Superior temporal gyrus (tissue), 1 donor: ENCODE measurements at regions not wholly inside any gene's neighbourhood (a gene's known extent, or its start where the extent isn't known, plus 50 kb on each side); places are given as distances from the start of the nearest gene placed in this dataset.

Source experiments
- DNase-seq: peaks from one replicate; pipeline ENCODE4 v3.0.0-alpha.2; 2016; ENCODE audit errors: extremely low spot score

- no peak for DNase-seq
Observed at GRCh38 chr11:110832080-110832479, 119.8 kb upstream of the ARHGAP20 start.

GRCh38 chr11:110830747-110831146 is 118.5 kb upstream of the ARHGAP20 start:
- no peak for DNase-seq

GRCh38 chr11:110830344-110830743 is 118.1 kb upstream of the ARHGAP20 start:
- DNase-seq = no peak

- DNase-seq = no peak
Observed at GRCh38 chr11:110829873-110830272, 117.6 kb upstream of the ARHGAP20 start.

GRCh38 chr11:110828086-110828485 is 115.8 kb upstream of the ARHGAP20 start:
- DNase-seq = no peak

GRCh38 chr11:110827276-110827675 is 115.0 kb upstream of the ARHGAP20 start:
- no peak for DNase-seq

GRCh38 chr11:110824912-110825620 is 112.8 kb upstream of the ARHGAP20 start:
- peak; percentile 18 for DNase-seq

GRCh38 chr11:110818032-110818687 is 105.9 kb upstream of the ARHGAP20 start:
- DNase-seq = no peak

- no peak for DNase-seq
Observed at GRCh38 chr11:110812086-110812733, 100.0 kb upstream of the ARHGAP20 start.

- DNase-seq = no peak
Observed at GRCh38 chr11:110809417-110810199, 97.4 kb upstream of the ARHGAP20 start.

- DNase-seq = no peak
Observed at GRCh38 chr11:110808248-110808647, 96.0 kb upstream of the ARHGAP20 start.

GRCh38 chr11:110807801-110808200 is 95.6 kb upstream of the ARHGAP20 start:
- no peak for DNase-seq

GRCh38 chr11:110805756-110806155 is 93.5 kb upstream of the ARHGAP20 start:
- DNase-seq = no peak

- DNase-seq = no peak
Observed at GRCh38 chr11:110802162-110802561, 89.9 kb upstream of the ARHGAP20 start.

GRCh38 chr11:110801328-110801727 is 89.1 kb upstream of the ARHGAP20 start:
- no peak for DNase-seq

- DNase-seq = no peak
Observed at GRCh38 chr11:110798201-110798900, 86.1 kb upstream of the ARHGAP20 start.

- DNase-seq = no peak
Observed at GRCh38 chr11:110797453-110797852, 85.2 kb upstream of the ARHGAP20 start.

GRCh38 chr11:110795112-110795624 is 82.9 kb upstream of the ARHGAP20 start:
- DNase-seq = no peak

- no peak for DNase-seq
Observed at GRCh38 chr11:110793556-110793955, 81.3 kb upstream of the ARHGAP20 start.

- DNase-seq = no peak
Observed at GRCh38 chr11:110791621-110792020, 79.4 kb upstream of the ARHGAP20 start.

- no peak for DNase-seq
Observed at GRCh38 chr11:110787680-110788079, 75.4 kb upstream of the ARHGAP20 start.
